ENCODE measurements at regions not wholly inside any gene's neighbourhood (a gene's known extent, or its start where the extent isn't known, plus 50 kb on each side); places are given as distances from the start of the nearest gene placed in this dataset.
"Not testable (repeated sequence)": the region's sequence is repeated elsewhere in the genome, so short reads cannot be mapped to it uniquely, and the experiment has no call there.

- FAIRE-seq; DNase-seq (ENCODE audit: low spot score): not testable (repeated sequence)
Observed at GRCh38 chr15:84534561-84535235, 66.1 kb upstream of the ZSCAN2 start.

GRCh38 chr15:84536181-84536580, 64.6 kb upstream of the ZSCAN2 start:
- not testable (repeated sequence) for FAIRE-seq; DNase-seq (ENCODE audit: low spot score)

- not testable (repeated sequence) for FAIRE-seq
Observed at GRCh38 chr15:84544586-84544985, 56.2 kb upstream of the ZSCAN2 start.

GRCh38 chr15:84547150-84547549, 53.7 kb upstream of the ZSCAN2 start:
- DNase-seq (ENCODE audit: low spot score); FAIRE-seq: not testable (repeated sequence)

More at GRCh38 chr15:84544586-84544985, 56.2 kb upstream of the ZSCAN2 start:
- DNase-seq (ENCODE audit: low spot score), result not testable (repeated sequence)

DNA sequence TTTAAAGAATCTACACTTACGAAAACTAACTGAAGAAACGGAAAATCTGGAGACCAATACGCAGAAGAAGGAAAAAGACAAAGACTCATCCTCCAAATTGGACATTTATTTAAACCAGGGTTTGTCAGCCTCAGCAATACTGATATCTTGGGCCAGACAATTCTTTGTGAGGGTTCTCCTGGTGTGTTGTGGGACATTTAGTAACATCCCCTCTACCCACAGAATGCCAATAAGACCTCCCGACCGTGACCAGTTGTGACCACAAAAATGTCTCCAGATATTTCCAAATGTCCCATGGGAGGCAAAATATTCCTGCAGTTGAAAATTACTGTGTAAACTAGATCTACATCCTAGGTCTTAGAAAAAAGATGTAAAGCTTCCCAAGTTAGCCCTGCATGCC, 50.3 kb upstream of the ZSCAN2 start:
- not testable (repeated sequence) for DNase-seq (ENCODE audit: low spot score)
- FAIRE-seq, result peak; percentile 93

Data from RCC 7860 (cell line).